Chondrocyte (in vitro differentiated cells): ENCODE measurements at regions not wholly inside any gene's neighbourhood (a gene's known extent, or its start where the extent isn't known, plus 50 kb on each side); places are given as distances from the start of the nearest gene placed in this dataset.

Source experiments
- DNase-seq: peaks from one replicate; pipeline ENCODE4 v3.0.0; 2021; ENCODE audit warnings: mixed read lengths, low spot score
- H3K27ac Mint-ChIP-seq: one replicate; pipeline ENCODE4 v1.8.0; 2021; ENCODE audit warnings: mild to moderate bottlenecking, moderate library complexity, mixed read lengths; ENCODE audit not compliant: unreplicated experiment
- H3K27me3 Mint-ChIP-seq: 2 replicates; pipeline ENCODE4 v1.8.0; 2021; ENCODE audit warnings: low read depth, mixed read lengths
- H3K36me3 Mint-ChIP-seq: 2 replicates; pipeline ENCODE4 v1.8.0; 2021; ENCODE audit warnings: low read depth, mixed read lengths
- H3K4me1 Mint-ChIP-seq: 2 replicates; pipeline ENCODE4 v1.8.0; 2021; ENCODE audit warnings: low read depth, mild to moderate bottlenecking, mixed read lengths
- H3K4me3 Mint-ChIP-seq: one replicate; pipeline ENCODE4 v1.8.0; 2021; ENCODE audit warnings: mild to moderate bottlenecking, moderate library complexity, mixed read lengths; ENCODE audit not compliant: unreplicated experiment
- H3K9me3 Mint-ChIP-seq: 2 replicates; pipeline ENCODE4 v1.8.0; 2021; ENCODE audit warnings: low read depth, mixed read lengths
- CTCF ChIP-seq: fragments of 200-600 bp; sonication (generic); IDR thresholded peaks from 2 replicates; pipeline ENCODE4 v1.5.0; 2021; ENCODE audit warnings: antibody characterized with exemption, mild to moderate bottlenecking, moderate library complexity

GRCh38 chr12:127292736-127293135 lies 974.2 kb upstream of the TMEM132C start:
- Mint-ChIP-seq H3K36me3 (no peaks in the 10 kb centered on the region), H3K4me1 (no peaks in the 10 kb centered on the region), H3K27ac (no peak overlapping the region), H3K9me3 (no peaks in the 10 kb centered on the region), H3K4me3 (no peak overlapping the region), H3K27me3 (peaks cover 7% of the 10 kb centered on the region)
- no peak for DNase-seq
- no peak for TF ChIP-seq CTCF

GRCh38 chr12:127293507-127294310 lies 973.3 kb upstream of the TMEM132C start:
- Mint-ChIP-seq H3K36me3 (no peaks in the 10 kb centered on the region), H3K27me3 (peaks cover 7% of the 10 kb centered on the region), H3K9me3 (no peaks in the 10 kb centered on the region), H3K4me3 (no peak overlapping the region), H3K4me1 (no peaks in the 10 kb centered on the region), H3K27ac (no peak overlapping the region)
- DNase-seq: no peak
- TF ChIP-seq CTCF: peak; percentile 79

- no peak for TF ChIP-seq CTCF
- Mint-ChIP-seq H3K27ac (no peak overlapping the region), H3K9me3 (peaks cover 8% of the 10 kb centered on the region), H3K27me3 (peaks cover 7% of the 10 kb centered on the region), H3K4me1 (no peaks in the 10 kb centered on the region), H3K36me3 (no peaks in the 10 kb centered on the region), H3K4me3 (no peak overlapping the region)
- DNase-seq: no peak
Observed at GRCh38 chr12:127294651-127295210, 972.2 kb upstream of the TMEM132C start.

GRCh38 chr12:127295630-127296029 lies 971.3 kb upstream of the TMEM132C start:
- Mint-ChIP-seq H3K27ac (no peak overlapping the region), H3K36me3 (no peaks in the 10 kb centered on the region)

GRCh38 chr12:127296591-127296990 lies 970.4 kb upstream of the TMEM132C start:
- Mint-ChIP-seq H3K4me1 (no peaks in the 10 kb centered on the region), H3K27me3 (peaks cover 9% of the 10 kb centered on the region), H3K36me3 (no peaks in the 10 kb centered on the region), H3K4me3 (no peak overlapping the region), H3K27ac (no peak overlapping the region), H3K9me3 (peaks cover 10% of the 10 kb centered on the region)
- TF ChIP-seq CTCF: no peak
- no peak for DNase-seq

More at GRCh38 chr12:127295630-127296029, 971.3 kb upstream of the TMEM132C start:
- no peak for DNase-seq
- H3K9me3 Mint-ChIP-seq: peaks cover 10% of the 10 kb centered on the region
- no peak overlapping the region for H3K4me3 Mint-ChIP-seq
- no peak for TF ChIP-seq CTCF
- no peaks in the 10 kb centered on the region for H3K4me1 Mint-ChIP-seq
- peaks cover 5% of the 10 kb centered on the region for H3K27me3 Mint-ChIP-seq
